HG03571 (cell line): ENCODE measurements at regions not wholly inside any gene's neighbourhood (a gene's known extent, or its start where the extent isn't known, plus 50 kb on each side); places are given as distances from the start of the nearest gene placed in this dataset.
A peak's percentile ranks its signal among the peaks of the same experiment; 100 is the strongest.
"Not testable (repeated sequence)": the region's sequence is repeated elsewhere in the genome, so short reads cannot be mapped to it uniquely, and the experiment has no call there.

Experiments
- ATAC-seq: cut with Tn5 transposase; IDR thresholded peaks from one replicate; pipeline ENCODE4 v1.9.1; 2021; ENCODE audit not compliant: unreplicated experiment

- ATAC-seq = no peak
Observed at GRCh38 chr5:92548346-92548745, 1032.7 kb downstream of the NR2F1-AS1 start.

GRCh38 chr5:92544596-92544995 lies 1036.4 kb downstream of the NR2F1-AS1 start:
- no peak for ATAC-seq

- no peak for ATAC-seq
Observed at GRCh38 chr5:92544036-92544435, 1037.0 kb downstream of the NR2F1-AS1 start.

- no peak for ATAC-seq
Observed at GRCh38 chr5:92543201-92543600, 1037.8 kb downstream of the NR2F1-AS1 start.

GRCh38 chr5:92542017-92542416 lies 1039.0 kb downstream of the NR2F1-AS1 start:
- not testable (repeated sequence) for ATAC-seq

- no peak for ATAC-seq
Observed at GRCh38 chr5:92527311-92528078, 1053.5 kb downstream of the NR2F1-AS1 start.

GRCh38 chr5:92525131-92525530 lies 1055.9 kb downstream of the NR2F1-AS1 start:
- no peak for ATAC-seq

- ATAC-seq = no peak
Observed at GRCh38 chr5:92519811-92520632, 1061.0 kb downstream of the NR2F1-AS1 start.

- ATAC-seq = peak; percentile 99
Observed at GRCh38 chr5:92518318-92518904, 1062.6 kb downstream of the NR2F1-AS1 start.

- no peak for ATAC-seq
Observed at GRCh38 chr5:92514896-92515295, 1066.1 kb downstream of the NR2F1-AS1 start.

- ATAC-seq = no peak
Observed at GRCh38 chr5:92513067-92513466, 1068.0 kb downstream of the NR2F1-AS1 start.

GRCh38 chr5:92508271-92508670 lies 1072.7 kb downstream of the NR2F1-AS1 start:
- ATAC-seq = no peak

GRCh38 chr5:92505925-92506324 lies 1075.1 kb downstream of the NR2F1-AS1 start:
- ATAC-seq = no peak

- no peak for ATAC-seq
Observed at GRCh38 chr5:92505145-92505544, 1075.9 kb downstream of the NR2F1-AS1 start.

GRCh38 chr5:92504346-92504745 lies 1076.7 kb downstream of the NR2F1-AS1 start:
- ATAC-seq = no peak

- ATAC-seq = no peak
Observed at GRCh38 chr5:92500752-92501151, 1080.3 kb downstream of the NR2F1-AS1 start.

GRCh38 chr5:92496545-92496944 lies 1084.5 kb downstream of the NR2F1-AS1 start:
- no peak for ATAC-seq

GRCh38 chr5:92494508-92494907 lies 1086.5 kb downstream of the NR2F1-AS1 start:
- no peak for ATAC-seq

- ATAC-seq = no peak
Observed at GRCh38 chr5:92492908-92493307, 1088.1 kb downstream of the NR2F1-AS1 start.

GRCh38 chr5:92484484-92484883 lies 1096.5 kb downstream of the NR2F1-AS1 start:
- ATAC-seq = no peak

- no peak for ATAC-seq
Observed at GRCh38 chr5:92472981-92473566, 1090.0 kb upstream of the ARRDC3 start.
